Psoas muscle (tissue), 7 donors: ENCODE measurements at regions not wholly inside any gene's neighbourhood (a gene's known extent, or its start where the extent isn't known, plus 50 kb on each side); places are given as distances from the start of the nearest gene placed in this dataset.

Experiments
- ATAC-seq, 4 donors: fragments of 200-7000 bp; cut with Tn5 transposase; one replicate each; pipeline ENCODE4 v1.9.1; 2020; ENCODE audit warnings: moderate library complexity in 3 of 4, mild to moderate bottlenecking in 2 of 4
- DNase-seq, 2 donors: peaks; one replicate each; pipeline ENCODE4 v3.0.0-alpha.2; 2020
- H3K27ac ChIP-seq: fragments of 200-600 bp; one replicate; pipeline ENCODE4 v1.8.0; 2022
- H3K27me3 ChIP-seq, 3 donors: fragments of 200-600 bp in 1 of 3; one replicate each; pipeline versions ENCODE4 v1.6.1 to v1.8.0; 2013 to 2022; ENCODE audit warnings: low read length in 2 of 3, mild to moderate bottlenecking in 2 of 3, moderate library complexity in 1 of 3; ENCODE audit not compliant: insufficient read depth in 3 of 3
- H3K36me3 ChIP-seq, 2 donors: fragments of 200-600 bp in 1 of 2; one replicate each; pipeline versions ENCODE4 v1.6.1 to v1.8.0; 2013 to 2022; ENCODE audit warnings: low read depth in 1 of 2, mild to moderate bottlenecking in 1 of 2, moderate library complexity in 1 of 2; ENCODE audit not compliant: insufficient read depth in 1 of 2
- H3K4me1 ChIP-seq: fragments of 200-600 bp; one replicate; pipeline ENCODE4 v1.8.0; 2022
- H3K4me3 ChIP-seq: fragments of 200-600 bp; one replicate; pipeline ENCODE4 v1.8.0; 2022; ENCODE audit warnings: mild to moderate bottlenecking
- H3K9me3 ChIP-seq: fragments of 200-600 bp; one replicate; pipeline ENCODE4 v1.8.0; 2022
- WGBS, 3 donors: extraction: QIAGEN DNeasy Blood & Tissue Kit; methylation state at CpG; one replicate each; pipeline versions ENCODE4 v1.1.6 to v1.1.7; 2013; 5-methylcytosine and 5-hydroxymethylcytosine counted together
- intact Hi-C, 2 donors: fragments of 100-400 bp; cut with DNase I; formaldehyde crosslinking; loops; one replicate each; pipeline versions ENCODE4 v1.11.0 to v1.14.2; 2022
- TF ChIP-seq, protein P1 (sequence below): fragments of 200-600 bp; IDR thresholded peaks from one replicate; pipeline ENCODE4 v1.8.0; 2022; ENCODE audit warnings: antibody characterized with exemption
- donor health status: healthy with polysubstance abuse.
- donor health status: DM: no; HTN: no; CAD: no; lungs with moderate emphysema.
- donor health status: Bipolar disorder and iron deficiency.
- donor health status: healthy.
- donor health status: DM: yes; HTN: yes; CAD: no.
- donor health status: DM: no; HTN: no; CAD: no.
- donor health status: DM: yes; HTN: yes; CAD: no.

DNA sequence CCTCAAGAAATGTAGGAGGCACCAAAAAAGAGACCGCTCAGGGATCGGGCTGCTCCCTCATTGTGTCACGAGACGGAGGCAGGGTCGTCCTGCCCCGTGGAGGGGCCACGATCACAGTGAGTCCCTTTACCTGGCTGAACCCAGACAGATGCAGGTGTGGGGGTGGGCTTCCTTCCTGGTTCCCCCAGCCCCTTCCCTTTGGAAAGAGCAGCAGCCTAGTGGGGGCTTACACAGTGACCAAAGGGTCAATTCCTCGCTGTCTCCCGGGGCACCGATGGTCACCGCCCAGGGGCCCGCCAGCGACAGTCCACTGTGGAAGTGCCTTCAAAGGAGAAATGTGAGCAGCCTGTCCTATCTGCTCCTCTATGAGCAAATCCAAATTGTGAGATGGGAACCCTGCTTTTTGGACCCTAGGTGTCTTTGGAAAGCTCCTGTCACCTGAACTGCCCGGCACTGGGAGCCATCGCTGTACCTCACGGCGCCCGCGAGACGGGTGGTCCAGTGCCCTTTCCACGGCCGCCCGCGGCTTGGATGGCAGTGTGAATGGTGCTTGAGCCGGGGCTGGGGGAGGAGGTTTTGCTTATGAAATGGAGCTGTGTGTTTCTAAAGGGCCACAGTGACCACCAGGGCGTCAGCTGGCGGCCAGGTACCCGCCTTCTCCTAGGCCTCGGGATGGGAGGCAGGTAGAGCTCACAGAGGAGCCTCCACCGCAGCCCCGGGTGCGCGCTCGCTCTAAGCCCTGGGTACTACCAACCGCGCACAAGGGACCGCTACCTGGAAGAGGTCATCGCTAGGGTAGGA, 155.7 kb downstream of the KLF13 start:
- no peaks in the 10 kb centered on the region for H3K4me1 ChIP-seq
- DNase-seq, result no peak
- TF ChIP-seq, protein P1, sequence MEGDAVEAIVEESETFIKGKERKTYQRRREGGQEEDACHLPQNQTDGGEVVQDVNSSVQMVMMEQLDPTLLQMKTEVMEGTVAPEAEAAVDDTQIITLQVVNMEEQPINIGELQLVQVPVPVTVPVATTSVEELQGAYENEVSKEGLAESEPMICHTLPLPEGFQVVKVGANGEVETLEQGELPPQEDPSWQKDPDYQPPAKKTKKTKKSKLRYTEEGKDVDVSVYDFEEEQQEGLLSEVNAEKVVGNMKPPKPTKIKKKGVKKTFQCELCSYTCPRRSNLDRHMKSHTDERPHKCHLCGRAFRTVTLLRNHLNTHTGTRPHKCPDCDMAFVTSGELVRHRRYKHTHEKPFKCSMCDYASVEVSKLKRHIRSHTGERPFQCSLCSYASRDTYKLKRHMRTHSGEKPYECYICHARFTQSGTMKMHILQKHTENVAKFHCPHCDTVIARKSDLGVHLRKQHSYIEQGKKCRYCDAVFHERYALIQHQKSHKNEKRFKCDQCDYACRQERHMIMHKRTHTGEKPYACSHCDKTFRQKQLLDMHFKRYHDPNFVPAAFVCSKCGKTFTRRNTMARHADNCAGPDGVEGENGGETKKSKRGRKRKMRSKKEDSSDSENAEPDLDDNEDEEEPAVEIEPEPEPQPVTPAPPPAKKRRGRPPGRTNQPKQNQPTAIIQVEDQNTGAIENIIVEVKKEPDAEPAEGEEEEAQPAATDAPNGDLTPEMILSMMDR, result no peak
- no peaks in the 10 kb centered on the region for H3K9me3 ChIP-seq
- no peak overlapping the region for H3K4me3 ChIP-seq
- H3K27ac ChIP-seq, result no peak overlapping the region
- no peak for ATAC-seq
- WGBS, 3 donors, result 96 to 97% (median 97%) methylated on average over 38 of the region's 38 CpGs
- H3K36me3 ChIP-seq, result no peaks in the 10 kb centered on the region
- peaks cover 0 to 20% (median 8%) of the 10 kb centered on the region in 3 donors for H3K27me3 ChIP-seq
- intact Hi-C loops, result loop anchor here in 1 of 2 donors (10.0 kb wide), 2 partner anchors 108 to 168 kb away; no protein-coding TSS in a partner anchor

DNA sequence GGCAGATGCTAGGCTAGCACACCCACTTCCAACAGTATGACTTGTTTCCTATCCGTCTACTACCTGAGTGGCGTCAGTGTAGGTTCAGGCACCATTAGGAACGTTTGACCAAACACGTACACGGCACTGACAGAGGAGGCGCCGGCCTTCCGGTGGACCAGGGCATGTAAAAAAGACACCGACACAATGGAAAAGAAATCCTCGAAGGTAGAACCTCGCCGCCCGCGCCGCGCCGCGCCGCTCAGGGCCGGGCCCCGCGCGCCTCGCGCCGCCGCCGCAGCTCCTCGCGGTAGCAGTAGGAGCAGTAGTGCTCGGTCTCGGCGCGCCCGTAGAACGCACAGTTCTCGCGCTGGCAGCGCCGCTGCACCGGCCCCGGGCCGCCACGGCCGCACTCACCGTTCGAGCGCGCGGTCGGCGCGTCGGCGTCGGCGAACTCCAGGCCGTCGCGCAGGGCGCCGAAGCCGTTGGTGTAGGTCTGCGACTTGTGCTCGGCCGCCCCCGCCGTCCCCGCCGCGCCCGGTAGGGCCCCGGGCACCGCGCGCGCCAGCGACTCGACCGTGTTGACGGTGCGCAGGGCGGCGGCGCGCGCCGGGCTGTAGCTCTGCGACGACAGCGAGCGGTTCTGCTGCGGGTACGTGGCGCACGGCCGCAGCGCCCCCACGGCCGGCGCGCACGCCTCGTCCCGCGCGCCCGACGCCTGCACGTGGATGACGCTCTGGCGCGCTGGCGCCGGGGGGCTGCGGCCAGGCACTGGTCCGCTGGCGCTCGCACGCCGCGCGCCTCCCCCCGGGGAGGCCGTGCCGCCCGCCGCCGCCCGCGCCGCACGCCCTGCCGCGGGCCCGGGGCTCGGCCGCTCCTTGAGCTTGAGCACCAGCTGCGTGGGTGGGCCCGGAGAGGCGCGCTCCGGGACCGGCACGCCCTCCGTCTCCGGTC, 156.7 kb downstream of the KLF13 start:
- H3K4me3 ChIP-seq, result peak overlapping the region; percentile 41
- no peaks in the 10 kb centered on the region for H3K4me1 ChIP-seq
- WGBS, 3 donors, result 4 to 7% (median 5%) methylated on average over 91 to 147 of the region's 147 CpGs
- intact Hi-C loops, result loop anchor here in 1 of 2 donors (10.0 kb wide), 2 partner anchors 109 to 169 kb away; no protein-coding TSS in a partner anchor
- ATAC-seq (peak in 2 of 4 donors; percentile 53), DNase-seq (no peak)
- no peaks in the 10 kb centered on the region for H3K9me3 ChIP-seq
- no peaks in the 10 kb centered on the region for H3K36me3 ChIP-seq
- TF ChIP-seq, protein P1, result no peak
- H3K27ac ChIP-seq, result no peak overlapping the region
- peaks cover 0 to 20% (median 8%) of the 10 kb centered on the region in 3 donors for H3K27me3 ChIP-seq

DNA sequence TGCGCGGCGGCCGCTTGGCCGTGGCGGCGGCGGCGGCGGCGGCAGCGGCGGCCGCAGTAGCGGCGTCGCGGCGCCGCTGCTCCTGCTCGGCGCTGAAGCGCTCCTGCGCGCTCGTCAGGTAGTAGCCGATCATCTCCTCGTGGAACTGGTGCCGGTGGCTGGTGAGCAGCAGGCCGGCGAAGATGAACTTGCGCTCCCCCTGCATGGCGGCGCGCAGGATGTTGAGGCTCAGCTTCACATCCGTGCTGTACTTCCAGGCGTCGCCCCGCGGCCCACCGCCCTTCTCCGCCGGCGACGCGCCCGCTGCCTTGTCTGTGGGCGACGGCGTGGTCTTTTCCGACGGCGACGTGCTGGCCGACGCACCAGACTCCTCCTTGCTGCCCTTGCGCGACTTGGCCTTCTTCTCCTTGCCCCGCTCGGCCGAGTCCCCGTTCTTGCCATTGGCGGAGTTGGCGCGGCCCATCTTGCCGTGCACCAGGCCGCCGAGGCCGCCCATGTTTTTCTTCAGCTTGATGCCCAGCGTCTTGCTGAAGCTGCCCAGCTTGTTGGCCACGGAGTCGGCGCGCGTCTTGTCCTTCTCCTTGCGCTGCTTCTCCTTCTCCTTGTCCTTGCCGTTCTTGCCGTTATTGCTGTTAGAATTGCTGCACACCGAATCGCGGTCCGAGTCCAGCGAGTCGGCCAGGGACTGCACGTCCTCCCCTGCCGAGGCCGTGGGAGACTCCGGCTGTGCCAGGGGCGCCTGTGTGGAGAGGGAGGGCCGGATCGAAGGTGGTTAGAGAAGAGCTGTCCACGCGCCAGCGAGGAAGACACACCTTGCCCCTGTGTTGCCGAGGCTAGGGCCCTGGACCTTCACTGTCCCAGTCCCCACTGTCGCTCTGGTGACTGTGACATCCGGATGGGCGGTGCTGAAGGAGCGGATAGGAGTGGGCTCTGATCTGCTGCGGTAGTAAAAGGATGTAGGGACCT, 157.6 kb downstream of the KLF13 start:
- H3K4me3 ChIP-seq, result no peak overlapping the region
- peaks cover 0 to 16% (median 8%) of the 10 kb centered on the region in 3 donors for H3K27me3 ChIP-seq
- no peak overlapping the region for H3K27ac ChIP-seq
- ATAC-seq (no peak), DNase-seq (no peak)
- WGBS, 3 donors, result 63 to 74% (median 70%) methylated on average over 88 to 100 of the region's 100 CpGs
- intact Hi-C loops, result loop anchor here in 1 of 2 donors (10.0 kb wide), 2 partner anchors 109 to 169 kb away; no protein-coding TSS in a partner anchor
- H3K4me1 ChIP-seq, result peaks cover 8% of the 10 kb centered on the region
- no peaks in the 10 kb centered on the region for H3K9me3 ChIP-seq
- no peaks in the 10 kb centered on the region for H3K36me3 ChIP-seq
- TF ChIP-seq, protein P1, result no peak

DNA sequence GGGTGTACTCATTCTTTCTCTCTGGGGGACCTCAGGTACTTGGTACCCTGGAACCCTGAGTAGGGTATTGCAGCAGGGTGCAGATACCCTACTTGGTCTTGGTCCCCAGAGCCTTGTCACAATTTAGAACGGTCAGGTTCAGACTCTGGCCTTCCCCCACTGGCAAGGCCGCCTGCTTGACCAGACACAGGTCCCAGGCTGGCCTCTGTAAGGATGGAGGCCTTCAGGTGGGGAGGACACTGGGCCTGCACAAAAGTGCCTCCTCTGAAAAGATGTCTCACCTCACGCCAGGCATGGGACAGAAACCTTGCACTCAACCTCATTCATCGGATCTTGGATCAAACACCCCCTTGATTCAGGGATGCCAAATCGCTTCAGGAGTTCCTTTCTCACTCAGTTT, 158.4 kb downstream of the KLF13 start:
- intact Hi-C loops, result loop anchor here (5.0 to 10.0 kb wide), 5 partner anchors 48 to 283 kb away; no protein-coding TSS in a partner anchor
- TF ChIP-seq, protein P1, result no peak
- Histone ChIP-seq H3K4me1 (peaks cover 13% of the 10 kb centered on the region), H3K9me3 (no peaks in the 10 kb centered on the region), H3K27ac (no peak overlapping the region), H3K36me3 (no peaks in the 10 kb centered on the region), H3K4me3 (no peak overlapping the region), H3K27me3 (peaks cover 0 to 16% (median 8%) of the 10 kb centered on the region in 3 donors)
- WGBS, 3 donors, result 92 to 97% (median 96%) methylated on average over 5 of the region's 5 CpGs
- DNase-seq, result no peak
- no peak for ATAC-seq
